GM19395 (cell line): ENCODE measurements at regions not wholly inside any gene's neighbourhood (a gene's known extent, or its start where the extent isn't known, plus 50 kb on each side); places are given as distances from the start of the nearest gene placed in this dataset.

ENCODE experiments used
- ATAC-seq: cut with Tn5 transposase; IDR thresholded peaks from one replicate; pipeline ENCODE4 v1.9.1; 2021; ENCODE audit warnings: mild to moderate bottlenecking, moderate library complexity; ENCODE audit not compliant: unreplicated experiment

GRCh38 chr4:156596706-156597329 is 374.8 kb downstream of the PDGFC start:
- ATAC-seq = no peak

GRCh38 chr4:156596026-156596425 is 375.6 kb downstream of the PDGFC start:
- ATAC-seq = no peak

- ATAC-seq = no peak
Observed at GRCh38 chr4:156595041-156595440, 376.6 kb downstream of the PDGFC start.

GRCh38 chr4:156594624-156595023 is 377.0 kb downstream of the PDGFC start:
- ATAC-seq = no peak

DNA sequence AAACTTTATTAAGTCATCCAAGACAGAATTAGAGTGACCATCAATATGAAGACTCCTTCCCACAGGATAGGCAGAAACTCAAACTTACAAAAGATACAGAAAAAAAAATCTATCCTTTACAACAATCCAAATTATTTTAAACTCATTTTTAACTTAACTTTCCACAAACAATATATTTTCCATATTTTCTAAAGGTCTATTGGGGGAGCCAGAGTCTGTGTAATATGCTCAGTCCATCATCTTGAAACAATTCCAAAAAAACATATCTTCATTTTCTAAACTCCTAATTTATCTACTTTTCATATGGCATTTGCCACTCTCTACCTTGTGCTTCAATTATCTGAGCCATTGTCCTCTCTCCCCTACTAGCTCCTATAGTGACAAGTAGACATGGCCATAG is 378.1 kb downstream of the PDGFC start:
- ATAC-seq = no peak

DNA sequence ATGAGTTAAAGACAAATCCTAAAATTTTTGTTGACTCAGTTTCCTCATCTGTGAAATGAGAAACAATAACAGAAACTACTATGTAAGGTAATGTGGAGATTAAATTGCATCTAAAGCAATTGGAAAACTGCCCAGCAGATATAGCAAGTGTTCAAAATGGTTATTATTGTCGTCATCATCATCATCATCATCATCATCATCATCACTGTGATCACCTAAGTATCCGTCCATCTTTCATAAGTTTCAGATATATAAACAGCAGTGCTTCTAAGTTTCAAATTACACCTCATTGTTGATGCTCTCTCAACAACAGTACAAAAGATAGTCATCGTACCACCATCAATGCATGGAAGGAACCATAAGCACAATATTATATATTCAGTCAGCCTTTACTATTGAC is 379.9 kb downstream of the PDGFC start:
- ATAC-seq = no peak

DNA sequence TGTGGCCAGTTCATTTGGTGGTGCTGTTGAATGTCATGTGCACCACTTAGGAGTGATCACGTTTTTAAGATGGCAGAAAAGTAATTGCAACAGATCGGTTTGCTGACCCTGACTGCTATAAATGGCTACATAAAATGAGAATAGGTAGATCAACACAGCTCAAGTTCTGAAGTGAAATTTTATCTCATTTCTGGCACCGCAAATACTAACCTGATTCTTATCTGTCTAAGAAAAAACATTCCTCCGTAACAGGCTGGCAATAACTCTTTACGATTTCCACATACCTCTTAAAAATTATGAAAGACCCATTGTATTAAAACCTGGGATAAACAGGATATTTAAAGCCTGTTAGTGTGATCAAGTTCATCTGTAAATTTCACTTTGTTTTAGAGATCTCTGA is 387.5 kb downstream of the PDGFC start:
- no peak for ATAC-seq

GRCh38 chr4:156583265-156583664 is 388.3 kb downstream of the PDGFC start:
- ATAC-seq = no peak

GRCh38 chr4:156581282-156582063 is 390.1 kb downstream of the PDGFC start:
- no peak for ATAC-seq

DNA sequence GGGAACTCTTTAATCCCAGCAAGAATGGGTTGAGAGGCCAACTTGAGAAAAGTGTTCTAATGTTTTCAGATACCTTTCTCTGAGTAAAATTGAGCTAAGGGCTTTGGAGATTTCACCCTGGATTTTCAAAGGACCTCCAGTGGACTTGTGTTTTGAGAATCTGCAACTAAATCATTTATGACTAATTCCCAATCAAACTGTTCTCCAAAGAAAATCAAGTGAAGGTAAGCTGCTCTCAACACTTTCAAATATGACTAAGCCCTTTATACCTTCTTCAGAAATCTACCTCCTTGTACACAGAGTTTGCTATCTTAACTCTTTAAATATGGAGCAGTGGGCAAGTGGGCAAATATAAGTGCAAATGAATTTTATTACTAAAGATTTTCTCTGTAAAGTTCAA is 392.9 kb downstream of the PDGFC start:
- ATAC-seq = no peak

DNA sequence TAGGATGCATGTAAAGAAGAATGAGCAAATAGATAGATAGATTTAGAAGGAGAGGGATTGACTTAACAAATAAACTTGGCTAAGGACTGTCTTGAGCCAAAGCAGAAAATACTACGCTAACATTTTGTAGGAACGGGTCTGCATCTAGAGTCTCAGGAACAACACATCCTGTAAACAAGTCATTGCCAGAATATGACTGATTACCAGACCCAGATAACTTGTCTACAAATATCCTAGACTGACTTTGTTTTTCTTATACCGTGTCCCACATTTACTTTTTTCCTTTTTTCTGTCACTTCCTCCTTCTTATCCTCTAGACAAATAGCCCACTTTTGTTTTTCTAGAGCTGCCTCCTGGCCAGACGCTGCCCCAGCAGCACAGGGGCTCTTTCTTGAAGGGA is 393.6 kb downstream of the PDGFC start:
- no peak for ATAC-seq

DNA sequence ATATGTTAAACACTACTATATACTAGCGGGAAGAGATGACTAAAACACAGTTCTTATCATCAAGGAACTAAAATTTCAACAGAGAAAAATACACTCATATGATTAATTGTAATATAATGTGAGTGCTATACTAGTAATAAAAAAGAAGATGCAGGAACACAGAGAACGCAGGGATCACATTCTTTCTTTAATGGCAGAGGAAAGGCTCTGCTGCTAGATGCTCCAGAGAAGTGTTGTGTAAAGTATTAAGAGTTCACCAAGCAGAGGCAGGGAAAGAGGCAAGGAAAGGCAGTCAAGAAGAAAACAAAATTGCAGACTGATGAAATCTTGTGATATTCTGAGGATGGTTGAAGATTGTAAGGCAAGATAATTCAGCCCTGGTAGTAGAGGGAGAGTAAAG is 394.7 kb downstream of the PDGFC start:
- ATAC-seq = no peak

- ATAC-seq = no peak
Observed at GRCh38 chr4:156575430-156576073, 396.0 kb downstream of the PDGFC start.

GRCh38 chr4:156571146-156571545 is 400.5 kb downstream of the PDGFC start:
- ATAC-seq = no peak

DNA sequence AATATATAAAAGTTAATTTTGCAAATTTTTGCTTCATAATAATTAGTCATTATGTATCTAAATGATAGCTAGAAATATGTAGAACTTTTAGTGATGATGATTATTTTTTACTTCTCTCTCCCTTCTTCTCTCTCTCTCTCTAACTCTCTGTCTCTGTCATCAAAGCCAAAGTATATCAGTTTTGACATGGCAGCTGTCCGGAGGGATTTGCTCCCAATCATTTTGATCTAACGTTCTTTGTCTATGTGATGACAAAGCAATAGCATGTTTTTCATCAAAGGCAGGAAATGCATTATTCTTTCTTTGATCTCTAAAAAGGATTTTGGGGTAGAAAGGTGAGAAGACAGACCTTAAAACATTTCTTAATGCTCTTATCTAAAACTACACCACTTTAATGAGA is 402.1 kb downstream of the PDGFC start:
- ATAC-seq = no peak

GRCh38 chr4:156568484-156568883 is 403.1 kb downstream of the PDGFC start:
- no peak for ATAC-seq

DNA sequence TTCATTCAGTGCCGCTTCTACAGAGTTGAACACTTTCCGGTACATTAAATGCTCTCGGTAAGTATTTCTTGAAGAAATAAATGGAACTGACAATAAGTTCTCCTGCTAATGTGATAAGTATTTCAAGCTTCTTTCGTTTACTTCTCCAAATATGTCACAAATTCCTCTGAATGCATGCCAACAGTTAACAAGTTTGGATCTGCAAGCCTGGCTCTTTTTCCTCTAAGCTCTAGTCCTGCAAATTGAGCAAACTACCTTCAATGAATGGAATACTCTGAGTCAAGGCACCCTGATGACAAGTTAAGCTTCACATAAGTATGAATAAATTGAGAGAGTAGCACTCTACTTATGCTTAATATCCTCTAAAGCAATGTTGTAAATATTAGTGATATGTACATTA is 403.6 kb downstream of the PDGFC start:
- ATAC-seq = no peak

DNA sequence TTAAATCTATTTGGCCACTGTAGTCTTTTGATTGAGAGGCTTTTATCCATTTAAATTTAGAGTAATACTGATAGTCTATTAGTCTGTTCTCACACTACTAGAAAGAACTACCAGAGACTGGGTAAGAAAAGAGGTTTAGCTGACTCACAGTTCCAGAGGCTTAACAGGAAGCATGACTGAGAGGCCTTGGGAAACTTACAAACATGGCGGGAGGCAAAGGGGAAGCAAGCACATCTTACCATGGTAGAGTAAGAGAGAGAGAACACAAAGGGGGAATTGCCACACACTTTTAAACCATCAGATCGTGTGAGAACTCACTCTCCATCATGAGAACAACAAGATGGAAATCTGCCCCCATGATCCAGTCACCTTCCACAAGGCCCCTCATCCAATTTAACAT is 410.9 kb downstream of the PDGFC start:
- ATAC-seq = no peak

DNA sequence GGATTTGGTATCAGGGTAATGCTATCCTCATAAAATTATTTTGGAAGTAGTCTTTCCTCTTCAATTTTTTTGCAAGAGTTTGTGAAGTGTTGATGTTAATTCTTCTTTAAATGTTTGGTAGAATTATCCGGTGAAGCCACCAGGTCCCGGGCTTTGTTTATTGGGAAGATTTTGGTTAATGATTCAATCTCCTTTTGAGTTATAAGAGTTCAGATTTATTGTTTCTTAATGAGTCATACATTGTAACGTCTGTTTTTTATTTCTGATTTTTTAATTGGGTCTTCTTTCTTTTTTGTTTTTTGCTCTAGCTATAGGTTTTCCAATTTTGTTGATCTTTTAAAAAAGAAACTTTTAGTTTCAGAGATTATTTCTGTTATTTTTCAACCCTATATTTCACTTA is 412.3 kb downstream of the PDGFC start:
- ATAC-seq = no peak

DNA sequence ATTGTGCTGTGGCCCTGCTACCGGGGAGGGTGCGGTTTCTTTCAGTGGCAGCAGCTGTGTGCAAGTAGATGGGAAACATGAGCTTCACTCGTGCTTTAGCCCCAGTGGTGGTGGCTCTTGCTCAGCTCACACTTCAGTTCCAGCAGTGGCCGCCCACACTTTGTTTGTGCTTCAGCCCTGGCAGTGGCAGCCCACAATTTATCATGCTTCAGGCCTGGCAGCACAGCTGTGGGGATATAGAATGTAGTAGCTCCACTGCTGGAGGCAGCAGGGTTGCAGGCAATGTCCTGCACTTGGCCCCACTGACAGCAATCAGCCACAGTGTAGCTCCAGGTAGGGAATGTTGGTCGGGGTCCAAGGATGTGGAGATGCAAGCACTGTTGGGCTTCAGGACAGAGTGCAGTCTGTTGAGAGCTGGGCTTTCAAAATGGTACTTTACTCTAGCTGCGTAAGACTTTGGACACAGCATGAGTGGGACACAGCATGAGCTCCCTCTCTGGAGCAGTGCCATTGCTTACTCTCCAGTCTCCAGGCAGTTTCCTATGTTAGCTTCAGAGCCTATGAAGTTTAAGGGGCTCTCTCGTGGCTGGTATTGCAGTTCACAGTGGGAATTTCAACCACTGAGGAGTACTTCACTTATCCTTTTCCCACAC is 413.1 kb downstream of the PDGFC start:
- no peak for ATAC-seq

DNA sequence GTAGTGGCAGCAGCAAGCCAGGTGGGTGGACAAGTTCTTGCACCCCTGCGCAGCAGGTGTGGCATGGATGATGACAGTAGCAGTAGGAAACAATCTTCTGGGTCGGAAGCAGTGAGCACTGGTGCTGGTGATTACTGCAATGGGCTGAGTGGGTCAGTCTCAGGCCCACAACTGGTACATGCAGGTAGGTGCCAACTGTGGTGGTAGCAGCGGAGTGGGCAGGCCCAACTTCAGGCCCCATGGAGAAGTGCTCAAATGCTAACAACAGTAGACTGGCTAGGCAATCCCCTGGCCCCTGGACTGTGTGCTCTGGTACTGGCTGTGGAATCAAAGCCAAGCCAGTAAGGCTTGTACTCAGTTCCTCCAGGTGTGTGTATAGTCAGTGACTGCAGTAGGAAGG is 413.7 kb downstream of the PDGFC start:
- no peak for ATAC-seq

GRCh38 chr4:156556336-156556735 is 415.3 kb downstream of the PDGFC start:
- no peak for ATAC-seq
